ENCODE measurements at regions not wholly inside any gene's neighbourhood (a gene's known extent, or its start where the extent isn't known, plus 50 kb on each side); places are given as distances from the start of the nearest gene placed in this dataset.
"Not testable (repeated sequence)": the region's sequence is repeated elsewhere in the genome, so short reads cannot be mapped to it uniquely, and the experiment has no call there.

DNA sequence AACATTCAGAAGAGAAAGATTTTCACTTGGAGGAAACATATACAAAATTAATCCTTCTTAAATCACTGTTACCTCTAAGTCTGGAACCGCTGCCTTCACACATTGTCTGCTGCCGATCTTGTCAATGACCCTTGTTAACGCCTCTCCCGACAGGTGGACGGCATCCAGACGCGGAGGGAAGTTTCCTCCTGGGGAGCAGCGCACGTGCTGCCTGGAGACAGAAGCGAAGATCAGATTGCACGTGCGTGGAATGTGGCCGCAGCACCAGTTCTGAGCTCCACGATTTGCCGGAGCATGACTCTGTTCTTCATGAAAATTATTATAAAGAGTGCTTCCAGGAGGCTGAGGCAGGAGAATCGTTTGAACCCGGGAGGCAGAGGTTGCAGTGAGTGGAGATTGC, 183.6 kb upstream of the IRX4 start:
- DNase-seq (ENCODE audit: low spot score): no peak

- not testable (repeated sequence) for DNase-seq (ENCODE audit: low spot score)
Measured at GRCh38 chr5:2063380-2063779, 180.7 kb upstream of the IRX4 start.

GRCh38 chr5:2052687-2053086, 170.0 kb upstream of the IRX4 start:
- DNase-seq (ENCODE audit: low spot score): no peak

GRCh38 chr5:2049876-2050275, 167.2 kb upstream of the IRX4 start:
- DNase-seq (ENCODE audit: low spot score): no peak

DNA sequence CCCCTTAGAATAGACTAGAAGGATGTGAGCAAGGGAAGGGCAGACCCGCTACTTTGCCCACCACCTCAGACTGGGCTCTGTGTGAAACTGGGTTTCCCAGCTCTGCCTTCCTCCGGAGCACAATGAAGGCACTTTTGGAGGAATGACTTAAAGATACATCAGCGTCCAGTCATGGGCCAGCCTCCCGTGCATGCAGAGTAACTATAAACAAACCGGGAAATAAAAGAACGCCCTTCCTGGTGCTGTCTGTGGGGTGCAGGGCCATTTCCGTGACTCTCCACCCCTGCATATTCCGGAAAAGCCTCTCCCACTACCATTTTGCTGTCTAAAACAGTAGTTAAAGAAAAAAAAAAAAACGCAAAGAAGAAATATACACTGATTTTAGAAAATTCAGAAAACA, 165.9 kb upstream of the IRX4 start:
- DNase-seq (ENCODE audit: low spot score): no peak

- DNase-seq (ENCODE audit: low spot score): no peak
Measured at GRCh38 chr5:2047341-2047927, 164.7 kb upstream of the IRX4 start.

DNA sequence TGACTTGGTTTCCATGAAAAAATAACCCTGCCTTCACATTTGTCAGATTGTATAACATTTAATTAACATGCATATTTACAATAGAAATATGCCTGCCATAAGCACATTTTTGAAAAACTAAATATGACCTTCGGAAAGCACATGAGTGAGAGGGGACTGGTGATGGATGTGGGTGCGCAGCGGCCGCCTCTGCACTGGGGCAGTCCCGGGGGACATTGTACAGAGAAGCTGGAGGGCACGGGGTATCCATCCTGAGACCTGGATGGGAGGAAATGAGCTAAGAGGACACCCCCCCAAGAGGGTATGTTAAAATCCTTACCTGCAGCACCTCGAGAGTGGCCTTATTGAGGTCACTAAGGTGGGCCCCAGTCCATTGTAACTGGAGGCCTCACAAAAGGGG, 161.3 kb upstream of the IRX4 start:
- DNase-seq (ENCODE audit: low spot score): no peak

- no peak for DNase-seq (ENCODE audit: low spot score)
Measured at GRCh38 chr5:2039180-2039531, 156.4 kb upstream of the IRX4 start.

DNA sequence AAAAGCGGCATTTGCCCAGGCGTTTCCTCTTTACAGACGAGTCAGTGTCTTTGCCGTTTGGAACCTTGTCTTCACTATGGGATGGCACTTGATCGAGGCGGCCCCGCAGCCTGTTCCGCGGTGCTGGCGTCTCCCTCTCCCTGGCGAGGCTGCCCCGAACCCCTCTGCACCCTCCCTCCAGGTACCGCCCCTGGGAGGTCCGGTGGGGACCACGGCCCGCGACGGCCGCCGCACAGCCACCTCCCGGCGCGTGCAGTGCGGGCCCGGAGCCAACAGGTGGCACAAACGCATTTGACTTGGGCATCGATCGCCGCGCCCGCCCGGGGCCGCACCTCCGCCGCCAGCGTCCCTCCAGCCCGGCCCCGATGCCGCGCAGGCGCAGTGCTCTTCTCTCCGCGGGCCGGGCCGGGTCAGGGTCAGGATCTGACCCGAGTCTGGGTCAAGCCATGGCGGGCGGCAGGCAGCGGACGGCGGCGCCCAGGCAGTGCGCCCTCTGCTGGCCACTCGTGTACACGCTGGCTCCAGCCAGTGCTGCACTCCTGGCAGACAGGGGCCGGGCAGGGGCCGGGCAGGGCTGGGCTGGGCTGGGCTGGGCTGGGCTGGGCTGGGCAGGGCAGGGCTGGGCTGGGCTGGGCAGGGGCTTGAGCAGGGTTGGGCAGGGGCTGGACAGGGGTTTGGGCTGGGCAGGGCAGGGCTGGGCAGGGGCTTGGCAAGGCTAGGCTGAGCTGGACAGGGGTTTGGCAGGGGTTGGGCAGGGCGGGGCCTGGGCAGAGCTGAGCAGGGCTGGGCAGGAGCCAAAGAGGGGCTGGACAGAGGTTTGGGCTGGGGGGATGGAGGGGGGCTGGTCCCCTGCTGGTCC, 155.8 kb upstream of the IRX4 start:
- no peak for DNase-seq (ENCODE audit: low spot score)

DNA sequence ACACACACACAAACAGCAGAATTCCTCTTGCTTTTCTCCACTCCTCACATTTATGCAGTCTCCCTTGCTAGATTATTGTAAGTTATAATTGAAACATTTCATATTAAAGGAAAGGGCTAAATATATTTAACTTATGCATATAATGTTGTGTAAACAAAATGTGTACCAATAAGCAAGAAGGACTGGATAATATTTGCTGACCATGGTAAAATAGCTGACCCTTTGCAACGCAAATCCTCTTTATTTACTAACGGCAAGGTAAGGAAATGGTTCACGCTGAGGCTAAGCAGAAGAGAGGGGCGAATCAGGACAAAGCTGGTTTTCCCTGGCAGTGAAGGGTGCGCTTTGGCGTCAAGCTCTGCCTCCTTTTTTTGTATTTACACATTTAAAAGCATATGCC, 154.2 kb upstream of the IRX4 start:
- DNase-seq (ENCODE audit: low spot score): no peak

- DNase-seq (ENCODE audit: low spot score): no peak
Measured at GRCh38 chr5:2032432-2032831, 149.7 kb upstream of the IRX4 start.

DNA sequence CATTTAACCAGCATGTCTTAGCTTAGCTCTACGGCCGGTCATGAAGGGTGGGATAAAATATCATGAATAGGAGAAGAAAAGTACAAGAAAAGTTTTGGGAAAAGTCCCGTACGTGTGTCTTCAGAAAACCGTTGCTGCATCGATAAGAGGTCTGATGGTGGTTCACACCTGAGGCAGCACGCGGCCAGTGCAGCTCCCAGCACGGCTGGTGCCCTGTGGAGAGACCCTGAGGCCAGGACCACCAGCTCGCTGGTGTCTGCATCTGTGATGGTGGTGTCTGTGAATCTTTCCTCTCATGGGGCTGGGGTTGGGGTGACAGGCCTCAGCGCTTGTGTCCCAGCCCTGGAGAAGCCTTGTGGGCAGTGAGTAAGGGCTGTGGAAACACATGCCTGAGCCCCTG, 148.9 kb upstream of the IRX4 start:
- DNase-seq (ENCODE audit: low spot score): no peak

DNA sequence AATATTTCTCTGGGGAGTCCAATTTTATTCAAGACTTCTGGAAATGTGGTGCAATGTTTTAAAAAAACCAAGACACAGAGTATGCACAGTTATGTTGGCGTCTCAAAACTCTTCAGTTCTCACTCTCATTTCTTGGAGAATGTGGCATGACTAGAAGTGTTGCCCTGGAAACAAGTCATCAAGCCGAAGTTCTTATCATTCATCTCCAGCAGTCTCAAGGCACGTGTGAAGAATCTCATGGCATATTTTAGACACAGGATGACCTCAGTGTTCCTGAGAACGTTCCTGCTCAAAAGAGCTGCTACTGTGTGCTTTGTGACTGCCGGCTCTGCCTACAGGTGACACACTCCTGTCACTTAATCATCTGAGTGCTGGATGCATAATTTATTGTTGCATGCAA, 147.4 kb upstream of the IRX4 start:
- DNase-seq (ENCODE audit: low spot score): no peak

GRCh38 chr5:2029206-2029605, 146.5 kb upstream of the IRX4 start:
- no peak for DNase-seq (ENCODE audit: low spot score)

DNA sequence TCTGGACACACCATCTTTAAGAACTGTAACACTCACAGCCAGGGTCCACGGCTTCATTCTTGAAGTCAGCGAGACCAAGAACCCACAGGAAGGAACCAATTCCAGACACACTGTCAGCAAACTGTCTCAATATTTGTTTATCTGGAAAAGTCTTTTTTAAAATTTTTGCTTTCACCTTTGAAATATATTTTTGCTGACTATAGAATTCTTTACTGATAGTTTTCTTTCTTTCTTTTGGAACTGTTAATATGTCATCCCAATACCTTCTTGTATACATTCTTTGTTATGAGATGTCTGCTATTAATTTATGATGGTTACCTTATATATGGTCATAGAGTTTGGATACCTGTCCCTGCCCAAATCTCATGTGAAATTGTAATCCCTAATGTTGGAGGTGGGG, 145.1 kb upstream of the IRX4 start:
- no peak for DNase-seq (ENCODE audit: low spot score)

- DNase-seq (ENCODE audit: low spot score): no peak
Measured at GRCh38 chr5:2024986-2025721, 142.4 kb upstream of the IRX4 start.

DNA sequence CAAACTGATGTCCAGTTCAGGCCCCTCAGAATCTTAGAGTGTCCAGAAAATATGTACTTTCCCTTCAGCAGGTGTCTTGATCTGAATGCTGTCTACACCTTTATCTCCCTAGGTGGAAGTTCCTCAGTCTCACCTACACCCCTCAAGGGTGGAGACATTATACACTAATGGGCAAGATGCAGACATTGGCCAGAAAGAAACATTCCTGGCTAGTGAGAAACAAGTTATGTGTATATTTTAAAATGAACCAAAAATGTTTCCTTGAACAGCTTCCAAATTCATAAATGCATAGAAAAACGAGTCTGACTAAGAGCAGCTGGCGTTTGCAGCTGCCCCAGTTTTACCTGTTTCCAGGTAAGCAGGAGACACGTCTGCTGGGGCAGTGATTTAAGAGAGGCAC, 140.5 kb upstream of the IRX4 start:
- no peak for DNase-seq (ENCODE audit: low spot score)

DNA sequence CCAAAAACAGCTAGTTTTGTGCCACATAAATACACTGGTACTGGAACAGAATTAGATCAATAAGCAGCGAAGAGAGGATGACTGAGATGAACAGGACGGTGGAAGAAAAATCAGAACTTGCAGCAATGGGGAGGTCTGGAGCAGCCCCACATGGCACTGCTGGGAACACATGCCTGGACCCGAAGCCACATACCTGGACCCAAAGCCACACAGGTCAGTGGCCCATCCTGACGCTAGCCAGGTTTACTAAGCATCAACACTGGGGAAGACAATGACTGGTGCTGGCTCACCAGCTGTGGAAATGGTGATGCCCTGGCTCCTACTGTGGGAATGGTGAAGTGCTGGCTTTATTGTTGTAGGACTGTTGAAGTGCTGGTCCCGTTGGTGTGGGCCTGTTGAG, 139.7 kb upstream of the IRX4 start:
- DNase-seq (ENCODE audit: low spot score): no peak

DNA sequence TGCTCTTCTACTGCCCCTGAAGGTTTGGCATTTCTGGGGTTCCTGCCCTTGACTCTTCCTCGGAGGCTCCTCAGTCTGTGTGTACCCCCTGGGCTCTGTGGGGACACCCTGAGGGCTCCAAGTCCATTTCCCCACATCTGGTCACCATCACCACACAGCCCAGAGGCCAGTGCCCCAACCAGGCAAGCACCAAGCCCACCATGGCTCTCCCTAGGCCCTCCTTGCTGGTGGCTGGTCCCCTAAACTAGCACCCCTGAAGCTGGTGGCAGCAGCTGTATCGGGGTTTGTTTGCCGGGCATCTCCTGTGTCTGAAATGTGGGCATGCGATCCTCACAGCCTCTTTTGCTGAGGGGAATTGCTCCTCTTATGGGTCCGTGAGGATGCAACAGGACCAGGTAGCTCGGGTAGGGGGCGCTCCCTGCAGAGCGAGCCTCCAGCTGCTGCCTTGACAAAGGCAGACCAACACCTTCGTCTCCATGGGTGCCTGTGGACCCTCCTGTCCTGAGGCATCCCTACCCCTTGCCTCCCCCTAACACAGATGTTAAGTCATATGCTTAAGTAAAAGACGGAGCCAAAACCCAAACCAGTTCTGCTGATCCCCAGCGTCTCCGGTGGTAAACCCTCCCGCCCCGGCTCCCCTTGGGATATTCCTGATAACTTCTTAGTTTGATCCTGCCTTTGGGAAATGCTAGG, 138.9 kb upstream of the IRX4 start:
- peak; percentile 75 for DNase-seq (ENCODE audit: low spot score)

DNA sequence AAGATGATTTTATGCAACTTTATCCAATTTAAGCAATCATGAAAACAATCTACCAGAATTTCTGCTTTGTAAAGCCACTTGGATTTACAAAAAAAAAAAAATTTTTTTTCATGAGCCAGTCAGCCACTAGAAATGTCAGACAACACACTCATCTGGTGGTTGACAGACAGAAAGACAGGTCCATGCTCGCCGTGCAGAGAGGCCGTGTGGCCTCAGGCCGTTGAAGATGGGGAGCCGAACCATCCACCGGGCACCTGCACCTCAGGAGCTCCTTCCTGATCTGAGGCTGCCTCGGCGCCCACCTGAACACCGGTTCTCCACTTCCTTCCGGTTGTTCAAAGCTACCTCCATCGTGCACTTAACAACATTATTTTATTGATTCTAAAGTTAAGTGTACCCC, 138.0 kb upstream of the IRX4 start:
- no peak for DNase-seq (ENCODE audit: low spot score)

DNA sequence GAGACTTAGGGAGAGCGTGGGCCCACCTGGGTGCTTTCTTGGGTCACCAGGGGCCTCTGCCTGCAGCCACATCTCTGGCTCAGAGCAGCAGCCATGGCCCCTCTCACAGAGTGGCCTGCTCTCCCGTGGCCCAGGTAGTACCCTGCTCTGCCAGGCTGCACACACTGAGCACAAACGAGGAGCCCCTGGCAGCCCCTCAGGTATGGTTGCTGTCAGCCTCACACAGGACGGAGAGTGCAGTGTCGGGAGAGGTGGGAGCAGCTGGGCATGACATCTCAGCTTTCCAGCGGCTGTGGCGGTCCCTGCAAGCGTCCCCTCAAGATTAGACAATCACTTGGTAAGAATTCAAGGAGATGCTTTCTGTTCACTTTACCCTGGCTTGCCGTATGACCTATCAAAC, 137.0 kb upstream of the IRX4 start:
- no peak for DNase-seq (ENCODE audit: low spot score)

GRCh38 chr5:2018390-2018724, 135.6 kb upstream of the IRX4 start:
- no peak for DNase-seq (ENCODE audit: low spot score)
